GM19035 (cell line): ENCODE measurements at regions not wholly inside any gene's neighbourhood (a gene's known extent, or its start where the extent isn't known, plus 50 kb on each side); places are given as distances from the start of the nearest gene placed in this dataset.

Experiments used
- ATAC-seq: cut with Tn5 transposase; IDR thresholded peaks from one replicate; pipeline ENCODE4 v1.9.1; 2021; ENCODE audit not compliant: unreplicated experiment

DNA sequence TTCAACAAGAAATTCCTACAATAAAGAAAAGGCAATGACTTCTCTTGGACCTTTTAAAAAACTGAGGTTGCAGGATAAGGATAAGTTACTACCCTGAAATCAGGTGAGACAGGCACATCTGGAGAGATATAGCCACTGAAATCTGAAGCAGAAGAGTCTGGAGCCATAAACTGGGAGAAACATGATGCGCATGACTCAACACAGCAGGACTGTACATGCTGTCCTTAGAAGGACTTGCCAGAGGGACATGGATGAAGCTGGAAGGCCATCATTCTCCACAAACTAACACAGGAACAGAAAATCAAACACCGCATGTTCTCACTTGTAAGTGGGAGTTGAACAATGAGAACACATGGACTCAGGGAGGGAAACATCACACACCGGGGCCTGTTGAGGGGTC, 1020.2 kb downstream of the AGBL1 start:
- ATAC-seq, result no peak

DNA sequence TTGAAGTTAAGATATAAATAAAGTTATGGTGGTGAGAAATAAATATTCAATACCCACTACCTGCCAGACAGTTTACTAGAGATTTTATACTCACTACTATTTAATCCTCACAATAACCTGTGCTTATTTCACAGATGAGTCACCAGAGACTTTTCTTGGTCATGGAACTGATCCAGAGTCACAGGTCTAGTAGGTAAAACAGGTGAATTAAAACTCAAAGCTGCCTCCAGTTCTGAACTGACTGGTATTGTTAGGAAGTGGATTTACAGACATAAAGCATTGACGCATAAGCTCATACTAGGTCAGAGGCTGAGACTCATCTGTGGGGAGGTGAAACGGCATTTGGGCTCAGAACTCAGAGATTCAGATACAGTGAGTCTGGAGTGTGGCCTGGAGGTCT, 1009.9 kb downstream of the AGBL1 start:
- ATAC-seq, result no peak

DNA sequence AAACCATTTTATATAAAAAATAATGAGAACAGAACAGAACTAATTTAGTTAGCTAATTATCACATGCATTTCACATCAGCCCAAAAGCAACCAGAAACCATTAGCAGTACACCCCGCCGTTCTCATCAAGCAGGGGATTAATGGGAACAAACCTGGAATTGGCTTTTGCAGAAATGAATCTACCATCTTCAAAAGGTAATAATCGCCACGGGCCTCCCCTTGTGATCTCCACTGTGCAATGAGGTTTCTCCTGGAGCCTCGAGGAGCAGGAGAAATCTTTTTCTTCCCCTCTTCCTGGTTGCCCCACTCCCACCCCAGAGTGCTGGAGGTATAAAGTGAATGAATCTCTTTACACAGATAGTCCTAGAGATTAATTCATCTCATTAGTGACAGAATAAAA, 1003.5 kb downstream of the AGBL1 start:
- ATAC-seq, result no peak

DNA sequence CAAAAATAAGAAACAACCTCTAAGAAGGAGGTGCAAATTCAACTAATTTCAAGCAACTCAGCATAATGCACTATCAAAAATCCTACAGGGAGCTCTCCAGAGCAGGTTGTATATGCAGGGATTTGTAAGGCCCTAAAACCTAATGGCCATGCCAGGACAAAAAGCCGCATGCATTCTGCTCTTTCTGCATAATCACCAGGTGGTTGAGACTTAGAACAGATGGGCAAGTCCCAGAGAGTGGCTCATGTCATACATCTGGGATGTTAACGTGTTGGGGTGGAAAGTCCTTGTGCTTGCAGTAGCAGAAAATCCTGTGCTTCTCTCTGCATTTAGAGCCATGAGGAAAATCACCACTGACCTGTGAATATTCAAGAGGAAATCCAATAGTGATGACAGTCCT, 1002.9 kb downstream of the AGBL1 start:
- no peak for ATAC-seq

DNA sequence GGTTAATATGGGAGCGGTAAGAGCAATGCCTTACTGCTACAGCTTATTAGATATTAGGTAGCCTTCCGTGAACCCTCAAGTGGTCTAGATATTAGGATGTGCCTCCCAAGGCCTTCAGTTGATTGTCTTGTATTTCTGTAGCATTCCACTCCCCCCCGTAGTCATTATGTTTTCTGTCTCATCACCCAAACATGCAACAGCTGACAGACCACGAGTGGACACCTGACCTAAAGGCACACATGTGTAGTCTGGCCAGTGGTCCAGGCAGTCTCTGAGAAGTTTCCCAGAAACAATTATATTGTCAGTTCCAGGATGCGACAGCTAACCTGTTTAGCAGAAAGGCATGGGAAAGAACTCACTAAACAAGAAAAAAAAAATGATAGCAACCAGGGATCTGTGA, 1000.9 kb downstream of the AGBL1 start:
- ATAC-seq, result no peak
